H4 (cell line): ENCODE measurements at regions not wholly inside any gene's neighbourhood (a gene's known extent, or its start where the extent isn't known, plus 50 kb on each side); places are given as distances from the start of the nearest gene placed in this dataset.

Source experiments
- DNase-seq: peaks from one replicate; pipeline ENCODE4 v3.0.0-alpha.2; 2015; ENCODE audit warnings: low spot score

GRCh38 chr1:186736971-186737685 lies 56.9 kb upstream of the PTGS2 start:
- no peak for DNase-seq

DNA sequence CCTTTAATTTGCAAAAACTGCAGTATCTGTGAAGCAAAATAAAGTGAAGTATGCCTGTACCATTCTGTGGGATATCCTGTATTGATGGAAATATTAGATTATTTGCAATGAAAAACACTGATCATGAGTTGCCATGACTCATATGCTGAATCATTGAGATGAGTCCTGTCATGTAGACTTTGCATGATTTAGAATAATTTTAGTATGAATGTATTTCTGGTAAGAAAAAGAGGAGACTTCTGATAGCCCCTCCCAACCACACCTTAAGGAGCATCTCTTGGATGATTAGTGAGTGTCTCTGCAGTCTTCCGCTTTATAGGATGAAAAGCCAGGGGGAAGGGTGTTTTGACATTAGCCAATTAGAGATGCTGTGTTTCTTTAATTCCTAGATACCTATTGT lies 55.2 kb upstream of the PTGS2 start:
- no peak for DNase-seq

DNA sequence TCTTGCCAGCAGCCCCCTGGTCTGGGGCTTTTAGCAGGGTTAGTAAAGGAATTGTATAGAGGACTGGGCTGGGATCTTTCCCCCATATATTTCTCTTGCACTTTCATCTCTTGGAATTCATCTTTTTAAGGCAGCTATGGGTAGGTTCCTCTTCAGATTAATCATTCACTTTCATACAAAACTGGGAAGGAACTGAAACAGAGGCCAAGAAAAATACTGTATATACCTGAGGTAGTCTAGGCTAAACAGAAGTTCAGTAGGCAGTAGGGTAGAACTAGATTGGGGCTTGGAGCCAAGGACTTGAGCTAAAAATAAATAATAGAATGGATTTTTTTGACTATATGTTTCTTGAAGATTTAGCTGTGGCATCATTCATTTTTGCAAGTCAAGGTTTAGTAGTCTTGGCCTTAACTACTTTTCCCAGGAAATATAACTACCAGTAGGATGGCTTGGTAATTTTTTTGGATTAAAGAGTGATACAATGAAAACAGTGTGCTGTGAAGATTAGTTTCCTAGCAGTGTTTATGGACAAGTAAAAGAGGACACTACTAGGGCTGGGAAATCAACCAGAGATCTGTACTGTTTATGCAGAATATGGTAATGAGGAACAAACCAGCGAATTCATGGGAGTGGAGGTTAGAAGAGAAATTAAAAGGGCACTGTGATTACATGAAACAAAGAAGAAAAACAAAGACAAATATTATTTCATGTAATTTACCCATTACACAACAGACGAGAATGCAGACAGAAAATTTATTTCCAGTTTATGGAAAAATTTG lies 50.9 kb upstream of the PTGS2 start:
- no peak for DNase-seq
